ENCODE measurements at regions not wholly inside any gene's neighbourhood (a gene's known extent, or its start where the extent isn't known, plus 50 kb on each side); places are given as distances from the start of the nearest gene placed in this dataset.

DNA sequence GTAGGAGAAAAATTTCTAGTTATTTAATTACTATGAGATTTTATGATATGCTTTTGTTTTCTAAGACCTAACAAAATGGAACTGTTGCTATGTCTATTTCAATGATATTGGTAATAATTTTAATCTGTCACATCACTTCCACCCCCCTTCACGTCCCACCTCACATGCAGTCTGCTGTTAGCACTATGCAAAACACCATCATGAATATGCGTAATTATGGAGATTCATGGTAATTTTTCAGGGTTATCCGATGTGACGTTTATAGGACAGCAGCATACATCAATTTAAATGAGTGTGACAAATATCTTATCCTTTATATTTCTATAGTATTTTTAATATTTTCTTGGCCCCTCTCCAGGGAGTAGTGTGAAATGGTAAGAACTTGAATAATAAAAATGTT, 283.8 kb upstream of the TMEM161B start:
- H3K27ac ChIP-seq = no peak overlapping the region
- H3K27me3 ChIP-seq = no peaks in the 10 kb centered on the region
- no peak for DNase-seq (ENCODE audit: low spot score in 2 of 2)
- TF ChIP-seq, protein P1, sequence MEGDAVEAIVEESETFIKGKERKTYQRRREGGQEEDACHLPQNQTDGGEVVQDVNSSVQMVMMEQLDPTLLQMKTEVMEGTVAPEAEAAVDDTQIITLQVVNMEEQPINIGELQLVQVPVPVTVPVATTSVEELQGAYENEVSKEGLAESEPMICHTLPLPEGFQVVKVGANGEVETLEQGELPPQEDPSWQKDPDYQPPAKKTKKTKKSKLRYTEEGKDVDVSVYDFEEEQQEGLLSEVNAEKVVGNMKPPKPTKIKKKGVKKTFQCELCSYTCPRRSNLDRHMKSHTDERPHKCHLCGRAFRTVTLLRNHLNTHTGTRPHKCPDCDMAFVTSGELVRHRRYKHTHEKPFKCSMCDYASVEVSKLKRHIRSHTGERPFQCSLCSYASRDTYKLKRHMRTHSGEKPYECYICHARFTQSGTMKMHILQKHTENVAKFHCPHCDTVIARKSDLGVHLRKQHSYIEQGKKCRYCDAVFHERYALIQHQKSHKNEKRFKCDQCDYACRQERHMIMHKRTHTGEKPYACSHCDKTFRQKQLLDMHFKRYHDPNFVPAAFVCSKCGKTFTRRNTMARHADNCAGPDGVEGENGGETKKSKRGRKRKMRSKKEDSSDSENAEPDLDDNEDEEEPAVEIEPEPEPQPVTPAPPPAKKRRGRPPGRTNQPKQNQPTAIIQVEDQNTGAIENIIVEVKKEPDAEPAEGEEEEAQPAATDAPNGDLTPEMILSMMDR (IDR thresholded peaks at IDR 0.05) = no peak
- no peak for TF ChIP-seq POLR2A (IDR thresholded peaks at IDR 0.05)
- no peak for TF ChIP-seq POLR2AphosphoS5 (IDR thresholded peaks at IDR 0.05)
- H3K9me3 ChIP-seq = no peaks in the 10 kb centered on the region
- intact Hi-C loops (cut with DNase I; ENCODE audit: low total_unique reads) = no loop called here
- no peaks in the 10 kb centered on the region for H3K36me3 ChIP-seq
- H3K4me1 ChIP-seq = no peaks in the 10 kb centered on the region
- H3K4me3 ChIP-seq = no peak overlapping the region

DNA sequence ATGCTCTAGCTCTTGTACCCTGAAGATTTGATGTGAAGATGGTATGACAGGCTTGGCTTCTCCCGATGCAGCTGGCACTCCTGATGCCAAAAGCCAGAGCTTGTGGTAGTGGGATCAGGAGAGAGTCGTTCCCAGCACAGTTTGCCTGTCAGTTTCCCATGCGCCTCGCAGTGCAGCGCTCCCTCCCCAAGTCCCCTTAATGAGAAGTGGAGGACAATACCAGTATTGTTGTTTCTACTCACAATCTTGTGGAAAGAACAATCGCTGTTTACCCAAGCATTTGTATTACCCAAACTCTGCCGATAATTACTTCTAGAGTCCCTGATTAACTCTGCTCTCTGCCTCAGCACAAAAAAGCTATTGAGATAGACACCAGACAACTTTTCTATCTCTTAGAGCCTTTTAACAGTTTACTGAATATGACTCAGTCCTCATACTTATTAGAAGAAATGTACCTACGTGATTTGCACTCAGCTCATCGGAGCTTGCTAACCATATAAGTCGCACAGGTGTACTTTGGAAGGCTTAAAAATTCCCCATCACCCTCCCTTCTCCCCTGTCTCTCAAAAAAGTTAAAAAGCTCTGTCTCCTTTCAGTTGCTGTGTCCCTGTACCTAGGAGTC, 283.2 kb upstream of the TMEM161B start:
- Histone ChIP-seq H3K4me3 (no peak overlapping the region), H3K36me3 (no peaks in the 10 kb centered on the region), H3K4me1 (no peaks in the 10 kb centered on the region), H3K9me3 (no peaks in the 10 kb centered on the region), H3K27ac (no peak overlapping the region), H3K27me3 (no peaks in the 10 kb centered on the region)
- no peak for DNase-seq (ENCODE audit: low spot score in 2 of 2)
- intact Hi-C loops (cut with DNase I; ENCODE audit: low total_unique reads) = no loop called here
- TF ChIP-seq POLR2A (IDR thresholded peaks at IDR 0.05) (no peak), POLR2AphosphoS5 (IDR thresholded peaks at IDR 0.05) (no peak)
- TF ChIP-seq, protein P1 (IDR thresholded peaks at IDR 0.05) = no peak

DNA sequence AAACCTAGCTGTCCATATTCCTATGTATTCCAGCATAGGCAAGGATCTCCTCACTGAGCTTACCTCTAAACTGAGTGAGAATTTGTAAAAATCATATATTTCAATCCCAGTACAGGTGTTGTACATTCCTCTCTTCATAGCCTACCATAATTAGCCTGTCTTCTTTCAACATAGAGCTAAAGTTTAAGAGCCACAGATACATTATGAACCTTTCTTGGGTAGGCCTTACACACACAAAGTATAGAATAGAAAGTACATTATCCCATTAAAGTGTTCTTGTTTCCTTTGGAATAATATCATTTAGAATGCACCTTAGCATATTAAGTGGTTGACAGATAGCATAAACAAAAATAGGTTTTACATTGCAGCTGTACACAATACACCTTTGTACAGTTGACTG, 282.1 kb upstream of the TMEM161B start:
- no peak overlapping the region for H3K4me3 ChIP-seq
- TF ChIP-seq, protein P1 (IDR thresholded peaks at IDR 0.05) = no peak
- TF ChIP-seq POLR2A (IDR thresholded peaks at IDR 0.05) = no peak
- no peak for TF ChIP-seq POLR2AphosphoS5 (IDR thresholded peaks at IDR 0.05)
- DNase-seq (ENCODE audit: low spot score in 2 of 2) = no peak
- H3K9me3 ChIP-seq = no peaks in the 10 kb centered on the region
- no peaks in the 10 kb centered on the region for H3K27me3 ChIP-seq
- no peaks in the 10 kb centered on the region for H3K4me1 ChIP-seq
- intact Hi-C loops (cut with DNase I; ENCODE audit: low total_unique reads) = no loop called here
- no peak overlapping the region for H3K27ac ChIP-seq
- H3K36me3 ChIP-seq = no peaks in the 10 kb centered on the region

DNA sequence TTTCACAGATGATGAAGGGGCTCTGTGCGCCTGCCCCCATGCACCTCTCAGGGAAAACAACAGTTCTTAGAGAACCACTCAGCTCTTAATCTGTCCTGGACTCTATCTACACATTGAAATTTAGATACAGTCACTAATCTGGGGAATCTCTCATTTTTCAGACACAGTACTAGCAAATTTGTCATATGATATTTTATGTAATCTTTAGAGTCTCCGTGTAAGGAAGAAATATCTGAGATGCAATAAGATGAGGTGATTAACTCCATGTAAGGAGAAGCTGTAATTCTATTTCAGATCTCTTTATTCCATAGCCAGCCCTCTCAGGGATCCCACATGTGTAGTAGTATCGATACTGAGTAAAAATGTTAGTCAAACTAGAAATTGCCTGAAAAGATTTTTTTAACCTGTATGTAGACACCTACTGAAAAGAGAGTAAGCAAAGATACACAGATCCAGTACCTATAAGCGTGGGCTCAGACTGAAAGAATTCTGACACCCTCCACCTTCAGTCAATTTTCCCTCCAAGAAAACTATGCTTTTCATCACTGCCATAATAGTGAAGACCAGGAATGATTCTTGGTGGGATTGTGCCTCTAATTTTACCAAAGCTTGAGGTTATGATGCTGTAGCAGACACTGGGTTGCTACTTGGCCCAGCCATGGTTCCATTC, 279.6 kb upstream of the TMEM161B start:
- Histone ChIP-seq H3K27ac (no peak overlapping the region), H3K36me3 (no peaks in the 10 kb centered on the region), H3K27me3 (no peaks in the 10 kb centered on the region), H3K9me3 (no peaks in the 10 kb centered on the region), H3K4me1 (no peaks in the 10 kb centered on the region), H3K4me3 (no peak overlapping the region)
- TF ChIP-seq POLR2A (IDR thresholded peaks at IDR 0.05) (no peak), POLR2AphosphoS5 (IDR thresholded peaks at IDR 0.05) (no peak)
- TF ChIP-seq, protein P1 (IDR thresholded peaks at IDR 0.05) = no peak
- intact Hi-C loops (cut with DNase I; ENCODE audit: low total_unique reads) = no loop called here
- DNase-seq (ENCODE audit: low spot score in 2 of 2) = no peak

DNA sequence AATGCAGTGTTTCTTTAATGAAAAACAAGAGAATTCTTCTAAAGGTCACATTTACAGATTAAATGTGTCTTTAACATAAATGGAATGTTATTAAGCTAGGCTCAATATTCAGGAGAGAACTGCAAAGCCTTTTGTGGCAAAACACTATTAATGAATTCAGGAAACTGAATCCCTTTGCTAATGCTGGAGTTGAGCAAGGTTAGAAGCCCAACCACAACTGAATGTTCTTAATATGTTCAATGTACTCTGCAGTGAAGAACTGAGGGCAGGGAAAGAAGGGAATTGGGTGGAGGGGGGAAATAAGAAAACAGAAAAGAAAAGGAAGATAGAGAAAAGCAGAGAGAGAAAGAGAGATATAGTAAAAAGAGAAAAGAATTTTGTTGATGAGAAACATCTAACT, 276.7 kb upstream of the TMEM161B start:
- Histone ChIP-seq H3K4me1 (no peaks in the 10 kb centered on the region), H3K9me3 (no peaks in the 10 kb centered on the region), H3K36me3 (no peaks in the 10 kb centered on the region), H3K27ac (no peak overlapping the region), H3K4me3 (no peak overlapping the region), H3K27me3 (no peaks in the 10 kb centered on the region)
- intact Hi-C loops (cut with DNase I; ENCODE audit: low total_unique reads) = no loop called here
- DNase-seq (ENCODE audit: low spot score in 2 of 2) = no peak
- TF ChIP-seq, protein P1 (IDR thresholded peaks at IDR 0.05) = no peak
- no peak for TF ChIP-seq POLR2AphosphoS5 (IDR thresholded peaks at IDR 0.05)
- TF ChIP-seq POLR2A (IDR thresholded peaks at IDR 0.05) = no peak

All from breast epithelium (tissue), 4 donors.